PFSK-1 (cell line): ENCODE measurements at regions not wholly inside any gene's neighbourhood (a gene's known extent, or its start where the extent isn't known, plus 50 kb on each side); places are given as distances from the start of the nearest gene placed in this dataset.

Source experiments
- FOXP2 ChIP-seq: optimal IDR thresholded peaks from 2 replicates; pipeline ENCODE3; 2011; ENCODE audit warnings: borderline replicate concordance, control low read depth, inconsistent platforms; ENCODE audit not compliant: insufficient read depth; ENCODE audit errors: extremely low read length, extremely low read depth
- POLR2AphosphoS5 ChIP-seq: IDR thresholded peaks from 2 replicates; pipeline ENCODE4 v1.6.1; 2012; ENCODE audit warnings: low read depth, mild to moderate bottlenecking, control low read depth, low read length, moderate library complexity
- SIN3A ChIP-seq: IDR thresholded peaks from 2 replicates; pipeline ENCODE4 v1.6.1; 2012; ENCODE audit warnings: mild to moderate bottlenecking, low read length, moderate library complexity, borderline replicate concordance; ENCODE audit not compliant: insufficient read depth
- TAF1 ChIP-seq: IDR thresholded peaks from 2 replicates; pipeline ENCODE4 v1.6.1; 2012; ENCODE audit warnings: low read length, control low read depth, borderline replicate concordance; ENCODE audit not compliant: insufficient read depth
- TF ChIP-seq, protein P1 (sequence below), 2 experiments: IDR thresholded peaks; 2 replicates each; pipeline versions ENCODE4 v1.6.1 to v1.8.0; 2011 to 2012; ENCODE audit warnings: low read depth in 2 of 2, low read length in 2 of 2, control low read depth in 1 of 2, inconsistent platforms in 1 of 2, mild to moderate bottlenecking in 1 of 2, moderate library complexity in 1 of 2; ENCODE audit not compliant: insufficient read depth in 1 of 2

DNA sequence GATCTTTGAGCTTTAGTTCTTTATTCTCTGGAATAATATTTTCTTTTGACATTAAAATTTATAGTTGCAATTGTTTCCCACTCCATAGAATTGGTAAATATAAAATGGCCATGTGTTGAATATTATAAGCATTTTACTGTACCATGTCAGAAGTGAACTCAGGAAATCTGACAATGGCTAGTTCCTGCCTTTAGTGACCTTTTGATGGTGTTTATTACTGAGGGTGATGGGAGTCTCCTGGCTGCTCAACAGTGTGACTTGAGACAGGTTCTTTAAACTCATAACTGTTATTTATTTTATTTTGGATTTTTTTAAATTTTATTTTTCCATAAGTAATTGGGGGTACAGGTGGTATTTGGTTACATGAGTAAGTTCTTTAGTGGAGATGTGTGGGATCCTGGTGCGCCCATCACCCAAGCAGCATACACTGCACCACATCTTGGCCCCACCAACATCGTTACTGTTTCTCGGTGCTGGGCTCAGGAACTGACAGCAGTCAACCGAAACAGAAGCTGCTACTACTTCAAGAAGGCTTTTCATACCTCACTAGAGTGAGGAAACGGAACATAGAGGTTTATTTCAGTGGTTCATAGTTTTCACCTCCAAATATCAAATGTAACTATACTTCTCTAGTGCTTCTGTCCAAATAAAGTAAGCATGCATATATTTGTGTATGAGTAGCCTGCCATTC, 90.4 kb downstream of the PLEKHG1 start:
- TF ChIP-seq POLR2AphosphoS5 (no peak), TAF1 (no peak)

DNA sequence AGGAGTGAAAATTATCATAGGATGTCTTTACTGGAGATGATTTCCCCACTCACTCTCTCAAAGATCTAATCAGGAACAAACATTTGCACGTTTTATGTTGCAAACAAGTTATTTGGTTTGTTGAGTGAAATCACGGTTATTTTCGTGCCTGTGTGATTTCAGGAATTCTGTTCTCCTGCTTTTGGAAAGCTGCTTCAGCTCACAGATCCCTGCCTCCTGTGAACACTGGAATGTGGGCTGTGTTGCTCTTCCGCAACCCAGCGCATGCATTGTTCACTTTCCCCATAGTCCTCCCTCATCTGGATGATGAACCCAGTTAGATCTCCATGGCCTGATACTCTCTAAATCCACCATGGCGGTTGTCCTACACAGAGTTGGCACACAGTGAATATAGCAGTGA, 91.0 kb downstream of the PLEKHG1 start:
- TF ChIP-seq FOXP2 (no peak), SIN3A (no peak), TAF1 (no peak), POLR2AphosphoS5 (no peak)
- TF ChIP-seq, protein P1, sequence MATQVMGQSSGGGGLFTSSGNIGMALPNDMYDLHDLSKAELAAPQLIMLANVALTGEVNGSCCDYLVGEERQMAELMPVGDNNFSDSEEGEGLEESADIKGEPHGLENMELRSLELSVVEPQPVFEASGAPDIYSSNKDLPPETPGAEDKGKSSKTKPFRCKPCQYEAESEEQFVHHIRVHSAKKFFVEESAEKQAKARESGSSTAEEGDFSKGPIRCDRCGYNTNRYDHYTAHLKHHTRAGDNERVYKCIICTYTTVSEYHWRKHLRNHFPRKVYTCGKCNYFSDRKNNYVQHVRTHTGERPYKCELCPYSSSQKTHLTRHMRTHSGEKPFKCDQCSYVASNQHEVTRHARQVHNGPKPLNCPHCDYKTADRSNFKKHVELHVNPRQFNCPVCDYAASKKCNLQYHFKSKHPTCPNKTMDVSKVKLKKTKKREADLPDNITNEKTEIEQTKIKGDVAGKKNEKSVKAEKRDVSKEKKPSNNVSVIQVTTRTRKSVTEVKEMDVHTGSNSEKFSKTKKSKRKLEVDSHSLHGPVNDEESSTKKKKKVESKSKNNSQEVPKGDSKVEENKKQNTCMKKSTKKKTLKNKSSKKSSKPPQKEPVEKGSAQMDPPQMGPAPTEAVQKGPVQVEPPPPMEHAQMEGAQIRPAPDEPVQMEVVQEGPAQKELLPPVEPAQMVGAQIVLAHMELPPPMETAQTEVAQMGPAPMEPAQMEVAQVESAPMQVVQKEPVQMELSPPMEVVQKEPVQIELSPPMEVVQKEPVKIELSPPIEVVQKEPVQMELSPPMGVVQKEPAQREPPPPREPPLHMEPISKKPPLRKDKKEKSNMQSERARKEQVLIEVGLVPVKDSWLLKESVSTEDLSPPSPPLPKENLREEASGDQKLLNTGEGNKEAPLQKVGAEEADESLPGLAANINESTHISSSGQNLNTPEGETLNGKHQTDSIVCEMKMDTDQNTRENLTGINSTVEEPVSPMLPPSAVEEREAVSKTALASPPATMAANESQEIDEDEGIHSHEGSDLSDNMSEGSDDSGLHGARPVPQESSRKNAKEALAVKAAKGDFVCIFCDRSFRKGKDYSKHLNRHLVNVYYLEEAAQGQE (IDR thresholded peaks at IDR 0.05; ENCODE audit: insufficient read depth in 1 of 2, low read depth in 2 of 2, low read length in 2 of 2), result no peak

DNA sequence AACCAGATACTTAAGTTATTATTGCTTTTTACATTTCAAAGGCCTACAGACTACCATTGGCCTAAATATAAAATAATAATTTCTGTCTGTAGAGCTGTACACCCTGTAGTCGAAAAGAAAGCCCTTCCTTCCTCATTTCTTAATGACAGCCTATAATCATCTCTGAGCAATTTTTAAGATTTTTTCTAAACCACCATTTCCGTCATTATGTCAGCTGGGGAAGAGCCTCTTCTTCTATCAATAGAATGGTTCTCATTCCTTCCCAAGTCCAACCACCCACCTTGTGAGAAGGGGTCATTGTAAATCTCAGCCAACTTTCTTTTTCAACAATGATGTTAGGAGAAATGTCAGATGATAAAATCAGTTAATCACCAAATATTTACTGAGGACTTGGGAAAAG, 91.8 kb downstream of the PLEKHG1 start:
- TF ChIP-seq POLR2AphosphoS5 (no peak), TAF1 (no peak), SIN3A (no peak), FOXP2 (no peak)
- TF ChIP-seq, protein P1 (IDR thresholded peaks at IDR 0.05; ENCODE audit: insufficient read depth in 1 of 2, low read depth in 2 of 2, low read length in 2 of 2), result no peak

DNA sequence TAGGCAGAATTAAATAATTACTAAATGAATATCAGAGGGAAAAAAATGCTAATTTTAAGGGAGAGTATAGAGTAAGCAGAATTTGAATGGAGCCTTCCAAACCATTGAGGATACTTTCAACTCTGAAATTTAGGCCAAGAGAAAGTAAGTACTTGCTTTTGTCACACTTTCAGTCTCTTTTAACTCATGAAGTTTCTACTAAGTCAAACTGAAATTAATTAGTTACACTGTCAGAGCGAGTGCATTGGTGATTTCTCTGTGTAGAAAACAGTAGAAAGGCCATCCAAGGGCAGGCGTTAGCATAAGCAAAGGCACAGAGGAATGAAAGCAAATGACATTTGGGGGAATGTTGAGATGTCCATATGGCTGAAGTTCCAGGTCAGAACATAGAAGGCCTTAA, 92.9 kb downstream of the PLEKHG1 start:
- TF ChIP-seq, protein P1 (IDR thresholded peaks at IDR 0.05; ENCODE audit: insufficient read depth in 1 of 2, low read depth in 2 of 2, low read length in 2 of 2), result no peak
- TF ChIP-seq SIN3A (no peak), POLR2AphosphoS5 (no peak), TAF1 (no peak), FOXP2 (no peak)

DNA sequence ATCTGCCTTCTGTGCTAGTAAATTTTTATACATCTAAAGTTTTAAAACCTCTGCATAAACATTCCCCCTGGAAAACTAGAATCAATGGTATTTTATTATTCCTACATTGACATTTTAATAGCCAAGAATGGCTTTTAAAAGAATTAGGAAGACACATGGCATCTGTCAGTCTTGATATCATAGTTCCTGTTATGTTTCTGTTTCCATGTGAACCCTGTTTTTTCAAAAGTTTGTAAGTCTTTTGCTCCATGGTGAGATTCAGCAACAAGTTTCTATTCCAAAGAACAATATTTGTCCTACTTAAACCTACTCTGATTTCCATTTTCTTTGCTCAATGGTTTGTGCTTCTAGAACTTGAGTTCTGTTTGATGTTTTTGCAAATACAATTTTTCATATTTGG, 95.2 kb downstream of the PLEKHG1 start:
- TF ChIP-seq TAF1, result no peak
- no peak for TF ChIP-seq POLR2AphosphoS5
- TF ChIP-seq, protein P1 (IDR thresholded peaks at IDR 0.05; ENCODE audit: insufficient read depth in 1 of 2, low read depth in 2 of 2, low read length in 2 of 2), result no peak
- no peak for TF ChIP-seq SIN3A
- no peak for TF ChIP-seq FOXP2
